Smooth muscle cell (in vitro differentiated cells): ENCODE measurements at regions not wholly inside any gene's neighbourhood (a gene's known extent, or its start where the extent isn't known, plus 50 kb on each side); places are given as distances from the start of the nearest gene placed in this dataset. TPM values are rescaled to one million over a fixed set of nuclear protein-coding genes. Genes with fewer than 3 reads are reported as not detected.

ENCODE experiments used
- DNase-seq: peaks from one replicate; lab custom pipeline; 2025; ENCODE audit not compliant: unreplicated experiment; lab: John Stamatoyannopoulos, UW
- H2AFZ ChIP-seq: fragments of 200-600 bp; sonication (generic); 2 replicates; pipeline ENCODE4 v1.6.0; 2016; ENCODE audit warnings: antibody characterized with exemption, low read depth, mild to moderate bottlenecking
- H3F3A ChIP-seq: fragments of 200-600 bp; sonication (generic); 2 replicates; pipeline ENCODE4 v1.6.0; 2017; ENCODE audit warnings: antibody characterized with exemption, low read depth
- H3K27ac ChIP-seq: fragments of 200-600 bp; sonication (generic); 2 replicates; pipeline ENCODE4 v1.5.1; 2016; ENCODE audit warnings: low read depth, mild to moderate bottlenecking
- H3K27me3 ChIP-seq: fragments of 200-600 bp; sonication (generic); 2 replicates; pipeline ENCODE4 v1.6.1; 2016; ENCODE audit warnings: low read depth, mild to moderate bottlenecking
- H3K36me3 ChIP-seq: fragments of 200-600 bp; sonication (generic); 2 replicates; pipeline ENCODE4 v1.5.1; 2016; ENCODE audit warnings: low read depth
- H3K4me1 ChIP-seq: fragments of 200-600 bp; sonication (generic); 2 replicates; pipeline ENCODE4 v1.5.1; 2016; ENCODE audit warnings: low read depth
- H3K4me2 ChIP-seq: fragments of 200-600 bp; sonication (generic); 2 replicates; pipeline ENCODE4 v1.6.0; 2016; ENCODE audit warnings: mild to moderate bottlenecking
- H3K4me3 ChIP-seq: fragments of 200-600 bp; sonication (generic); 2 replicates; pipeline ENCODE4 v1.5.1; 2016; ENCODE audit warnings: mild to moderate bottlenecking
- H3K79me2 ChIP-seq: fragments of 200-600 bp; sonication (generic); 2 replicates; pipeline ENCODE4 v1.6.0; 2016; ENCODE audit warnings: low read depth, mild to moderate bottlenecking
- H3K9ac ChIP-seq: fragments of 200-600 bp; sonication (generic); 2 replicates; pipeline ENCODE4 v1.6.0; 2016; ENCODE audit warnings: low read depth
- H3K9me3 ChIP-seq: fragments of 200-600 bp; sonication (generic); replicated peaks from 2 replicates; pipeline ENCODE4 v1.5.1; 2016; ENCODE audit warnings: low read depth
- H4K20me1 ChIP-seq: fragments of 200-600 bp; sonication (generic); 2 replicates; pipeline ENCODE4 v1.6.0; 2016; ENCODE audit warnings: low read depth
- CTCF ChIP-seq: fragments of 200-600 bp; sonication (generic); IDR thresholded peaks from 2 replicates; pipeline ENCODE4 v1.5.1; 2017; ENCODE audit warnings: borderline replicate concordance, mild to moderate bottlenecking, antibody characterized with exemption; ENCODE audit not compliant: insufficient read depth, poor library complexity, severe bottlenecking
- WGBS: methylation state at CpG from one replicate; pipeline ENCODE4 v1.1.7; 2016; ENCODE audit warnings: low lambda C conversion rate; 5-methylcytosine and 5-hydroxymethylcytosine counted together
- small RNA-seq: library from RNA; depleted of rRNA; stranded (forward); fragments of <200 nt; gene quantifications from one replicate; pipeline ENCODE3, GENCODE V24; 2014

GRCh38 chr3:146658841-146659240 is 53.7 kb upstream of the PLSCR5 start:
- no peak overlapping the region for H2AFZ ChIP-seq
- no peaks in the 10 kb centered on the region for H4K20me1 ChIP-seq
- H3K27me3 ChIP-seq = no peaks in the 10 kb centered on the region
- no peak overlapping the region for H3K4me2 ChIP-seq
- H3K4me1 ChIP-seq = no peaks in the 10 kb centered on the region
- H3K27ac ChIP-seq = no peak overlapping the region
- no peaks in the 10 kb centered on the region for H3F3A ChIP-seq
- no peak overlapping the region for H3K9ac ChIP-seq
- DNase-seq = no peak
- H3K9me3 ChIP-seq = no peaks in the 10 kb centered on the region
- H3K79me2 ChIP-seq = no peaks in the 10 kb centered on the region
- no peaks in the 10 kb centered on the region for H3K36me3 ChIP-seq
- no peak overlapping the region for H3K4me3 ChIP-seq
- WGBS = 81% methylated on average over 2 of the region's 2 CpGs
- no peak for TF ChIP-seq CTCF

- Histone ChIP-seq H3K9me3 (no peaks in the 10 kb centered on the region), H3K4me3 (no peak overlapping the region), H4K20me1 (no peaks in the 10 kb centered on the region), H3K9ac (no peak overlapping the region), H3K4me1 (no peaks in the 10 kb centered on the region), H3F3A (no peaks in the 10 kb centered on the region), H3K36me3 (no peaks in the 10 kb centered on the region), H3K27me3 (no peaks in the 10 kb centered on the region), H3K4me2 (no peak overlapping the region), H2AFZ (no peak overlapping the region), H3K79me2 (no peaks in the 10 kb centered on the region), H3K27ac (no peak overlapping the region)
- WGBS = 93% methylated on average over 3 of the region's 3 CpGs
- DNase-seq = no peak
- TF ChIP-seq CTCF = no peak
These were observed 50.3 kb upstream of the PLSCR5 start for GRCh38 chr3:146655333-146655996.

Small RNAs in the stretch of these regions (small RNA-seq; reads per million reads assigned to genes)
- not detected for gene RNU6-505P
